Suppressor macrophage treated with lipopolysaccharide for 1 hour (primary cell): ENCODE measurements at regions not wholly inside any gene's neighbourhood (a gene's known extent, or its start where the extent isn't known, plus 50 kb on each side); places are given as distances from the start of the nearest gene placed in this dataset.
A peak's percentile ranks its signal among the peaks of the same experiment; 100 is the strongest.
"Not testable (repeated sequence)": the region's sequence is repeated elsewhere in the genome, so short reads cannot be mapped to it uniquely, and the experiment has no call there.

Source experiments
- DNase-seq, 3 donors: peaks; one replicate each; pipeline ENCODE4 v3.0.0-alpha.2; 2020 to 2022

GRCh38 chr5:159456722-159457465 is 126.6 kb upstream of the IL12B start:
- DNase-seq, result peak; percentile 86 to 93 (median 89)

GRCh38 chr5:159458217-159458711 is 128.0 kb upstream of the IL12B start:
- peak; percentile 82 to 92 (median 92) for DNase-seq

- no peak for DNase-seq
These were observed 128.9 kb upstream of the IL12B start for GRCh38 chr5:159459132-159459627.

GRCh38 chr5:159459951-159460538 is 129.8 kb upstream of the IL12B start:
- peak; percentile 81 to 87 (median 84) for DNase-seq

GRCh38 chr5:159463590-159464321 is 133.5 kb upstream of the IL12B start:
- DNase-seq, result no peak

GRCh38 chr5:159465604-159466003 is 135.3 kb upstream of the IL12B start:
- DNase-seq, result no peak

GRCh38 chr5:159467666-159468065 is 137.4 kb upstream of the IL12B start:
- no peak for DNase-seq

GRCh38 chr5:159469496-159470372 is 139.4 kb upstream of the IL12B start:
- DNase-seq, result peak in 2 of 3 donors; percentile 13 to 14

- no peak for DNase-seq
These were observed 141.6 kb upstream of the IL12B start for GRCh38 chr5:159471904-159472303.

- DNase-seq, result no peak
These were observed 144.7 kb upstream of the IL12B start for GRCh38 chr5:159475026-159475425.

GRCh38 chr5:159478950-159479349 is 148.7 kb upstream of the IL12B start:
- DNase-seq, result peak in 1 of 3 donors; percentile 8

GRCh38 chr5:159480849-159481248 is 150.6 kb upstream of the IL12B start:
- DNase-seq, result no peak

GRCh38 chr5:159481751-159482150 is 151.5 kb upstream of the IL12B start:
- no peak for DNase-seq

GRCh38 chr5:159486836-159487235 is 156.5 kb upstream of the IL12B start:
- no peak for DNase-seq

GRCh38 chr5:159488516-159488915 is 158.2 kb upstream of the IL12B start:
- no peak for DNase-seq

GRCh38 chr5:159489779-159490178 is 159.5 kb upstream of the IL12B start:
- no peak for DNase-seq

- DNase-seq, result no peak
These were observed 160.2 kb upstream of the IL12B start for GRCh38 chr5:159490507-159490906.

GRCh38 chr5:159493696-159494095 is 163.4 kb upstream of the IL12B start:
- DNase-seq, result no peak

- no peak for DNase-seq
These were observed 166.5 kb upstream of the IL12B start for GRCh38 chr5:159496773-159497172.

GRCh38 chr5:159497221-159497620 is 166.9 kb upstream of the IL12B start:
- no peak for DNase-seq

GRCh38 chr5:159498630-159499029 is 168.3 kb upstream of the IL12B start:
- no peak for DNase-seq

- DNase-seq, result not testable (repeated sequence)
These were observed 171.8 kb upstream of the IL12B start for GRCh38 chr5:159502116-159502515.
